ENCODE measurements at regions not wholly inside any gene's neighbourhood (a gene's known extent, or its start where the extent isn't known, plus 50 kb on each side); places are given as distances from the start of the nearest gene placed in this dataset.
A peak's percentile ranks its signal among the peaks of the same experiment; 100 is the strongest.
"Not testable (repeated sequence)": the region's sequence is repeated elsewhere in the genome, so short reads cannot be mapped to it uniquely, and the experiment has no call there.

DNA sequence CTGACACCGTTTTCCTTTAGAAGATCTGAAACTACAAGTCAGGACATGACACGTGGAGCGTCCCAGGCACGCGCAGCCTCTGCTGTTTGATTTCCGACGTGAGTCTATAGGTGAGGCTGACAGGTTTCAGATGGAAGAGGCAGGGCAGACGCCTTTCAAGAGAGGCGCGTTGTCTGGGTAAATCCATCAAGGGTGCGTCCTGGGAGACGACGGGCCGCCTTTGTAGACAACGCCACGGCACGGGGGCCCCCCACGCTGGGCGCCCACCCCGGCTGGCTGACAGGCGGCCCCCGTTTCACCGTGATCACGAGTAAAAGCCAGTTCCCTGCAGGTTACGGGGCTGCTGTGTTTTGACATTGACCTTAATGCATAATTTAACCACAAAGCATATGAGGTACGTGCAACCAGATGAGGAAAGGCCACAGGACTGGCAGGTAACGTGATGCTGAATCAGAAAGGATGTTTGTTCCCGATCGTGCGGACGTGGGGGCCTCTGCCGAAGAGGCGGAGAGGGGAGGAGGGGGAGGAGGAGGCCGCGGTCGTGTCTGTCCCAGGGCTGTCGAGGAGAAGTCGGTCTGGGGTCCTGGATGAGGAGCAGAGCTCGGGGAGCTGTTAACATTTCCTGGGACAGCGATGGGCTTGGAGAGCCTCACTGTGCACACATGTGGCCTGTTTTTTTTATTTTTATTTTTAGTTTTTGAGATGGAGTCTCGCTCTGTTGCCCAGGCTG lies 51.1 kb upstream of the PPP2R3B start:
- DNase-seq: no peak

DNA sequence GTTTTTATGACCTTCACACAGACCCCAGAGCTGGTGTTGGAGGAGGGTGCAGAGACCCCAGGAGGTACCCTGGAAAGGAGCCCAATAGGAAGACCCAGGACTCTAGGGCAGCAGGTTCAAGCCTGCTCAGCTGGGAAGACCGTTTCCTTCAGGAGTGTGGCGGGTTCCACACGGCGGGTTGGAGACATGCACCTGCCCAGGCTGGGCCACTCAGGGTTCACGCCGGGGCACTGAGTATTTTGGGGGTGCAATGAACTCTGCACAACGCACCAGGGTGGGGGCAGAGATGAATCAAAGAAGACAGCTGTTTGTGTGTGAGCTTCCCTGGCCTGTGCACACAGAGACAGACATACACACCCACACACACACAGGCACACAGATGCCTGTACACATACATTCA lies 52.5 kb upstream of the PPP2R3B start:
- DNase-seq: no peak

DNA sequence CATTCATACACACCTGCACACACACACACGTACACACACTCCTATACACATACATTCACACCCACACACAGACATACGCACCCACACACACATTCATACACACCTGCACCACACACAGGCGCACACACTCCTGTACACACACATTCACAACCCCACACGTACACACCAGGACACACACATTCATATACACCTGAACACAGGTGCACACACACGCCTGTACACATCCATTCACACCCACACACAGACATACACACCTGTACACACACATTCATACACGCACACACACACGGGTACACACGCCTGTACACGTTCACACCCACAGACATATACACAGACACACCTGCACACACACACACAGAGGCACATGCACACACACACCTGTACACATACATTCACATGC lies 53.0 kb upstream of the PPP2R3B start:
- no peak for DNase-seq

DNA sequence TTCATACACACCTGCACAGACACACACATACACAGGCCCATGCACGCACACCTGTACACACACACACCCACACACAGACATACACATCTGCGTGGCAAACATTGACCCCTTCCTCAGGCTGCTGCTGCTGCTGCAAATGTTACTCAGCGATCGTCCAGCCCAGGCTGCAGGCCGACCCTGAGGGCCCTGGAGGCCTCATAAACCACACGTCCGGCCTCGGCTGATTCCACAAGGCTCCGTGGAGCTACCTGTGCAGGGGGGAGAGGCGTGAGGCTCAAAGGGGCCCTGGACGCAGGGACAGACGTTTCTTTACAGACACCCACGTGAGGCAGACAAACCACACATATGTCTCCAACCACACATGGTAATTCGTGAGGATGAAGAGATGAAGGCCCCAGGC lies 53.9 kb upstream of the PPP2R3B start:
- no peak for DNase-seq

DNA sequence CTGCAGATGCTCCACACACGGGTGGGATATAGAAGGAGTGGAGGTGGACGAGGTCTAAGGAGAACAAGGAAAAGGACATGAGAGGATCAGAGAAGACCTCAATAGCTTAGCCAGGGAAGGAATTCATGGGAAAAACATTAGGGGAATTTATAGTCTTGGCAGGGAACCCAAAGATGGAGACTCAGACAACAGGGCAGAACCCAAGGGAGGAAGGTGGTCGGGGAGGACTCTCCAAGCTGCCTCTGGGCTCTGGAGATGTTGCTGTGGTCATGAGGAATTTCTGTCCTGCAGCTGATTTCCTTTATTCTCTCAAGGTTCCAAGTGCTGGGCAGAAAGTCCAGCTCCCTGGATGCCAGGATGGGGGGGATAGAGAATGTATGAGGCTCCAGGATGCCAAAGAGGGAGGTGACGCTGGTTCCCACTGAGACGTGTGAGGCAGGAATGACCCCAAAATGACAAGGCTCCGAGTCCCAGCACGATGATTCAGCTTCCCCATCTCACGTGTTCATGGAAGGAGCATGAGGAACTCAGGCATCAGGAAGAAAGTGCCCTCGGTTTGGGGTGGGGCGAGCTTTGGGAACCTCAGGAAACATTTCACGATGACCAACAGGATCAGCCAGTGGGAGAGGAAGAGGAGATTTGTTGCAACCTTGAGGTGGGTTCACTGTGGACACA lies 57.0 kb upstream of the PPP2R3B start:
- DNase-seq: peak; percentile 52

DNA sequence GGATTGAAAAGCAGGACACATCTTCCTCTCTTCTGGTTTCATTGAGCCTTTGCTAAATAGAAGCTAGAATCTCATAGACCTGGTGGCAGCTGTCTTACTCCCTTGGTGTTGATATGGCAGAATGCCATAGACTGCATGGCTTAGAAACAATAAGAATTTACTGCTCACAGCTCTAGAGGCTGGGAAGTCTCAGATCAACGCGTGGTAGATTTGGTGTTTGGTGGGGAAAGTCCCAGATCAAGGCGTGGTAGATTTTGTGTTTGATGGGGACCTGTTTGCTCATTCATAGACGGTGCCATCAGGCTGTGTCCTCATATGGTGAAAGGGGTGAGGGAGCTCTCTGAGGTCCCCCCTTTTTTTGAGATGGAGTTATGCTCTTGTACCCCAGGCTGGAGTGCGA lies 57.6 kb upstream of the PPP2R3B start:
- DNase-seq: no peak

DNA sequence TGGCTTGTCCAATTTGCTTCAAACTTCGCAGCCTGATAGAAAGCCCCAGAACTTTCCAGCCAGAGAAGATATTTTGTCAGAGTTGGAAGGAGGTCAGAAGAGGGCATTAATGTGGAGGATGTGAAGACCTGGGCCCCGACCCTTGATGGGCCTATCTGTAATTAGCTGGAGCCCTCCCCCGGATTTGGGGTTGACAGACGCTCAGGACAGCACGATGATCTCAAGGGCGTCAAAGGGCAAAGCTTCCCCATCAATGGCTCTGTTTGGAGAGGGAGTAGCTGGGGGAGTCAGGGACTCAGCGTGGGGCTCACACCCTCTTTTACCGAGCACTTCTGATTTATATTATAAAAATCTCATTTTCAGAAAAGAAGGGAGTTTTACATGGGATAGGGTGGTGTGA lies 59.0 kb upstream of the PPP2R3B start:
- no peak for DNase-seq

DNA sequence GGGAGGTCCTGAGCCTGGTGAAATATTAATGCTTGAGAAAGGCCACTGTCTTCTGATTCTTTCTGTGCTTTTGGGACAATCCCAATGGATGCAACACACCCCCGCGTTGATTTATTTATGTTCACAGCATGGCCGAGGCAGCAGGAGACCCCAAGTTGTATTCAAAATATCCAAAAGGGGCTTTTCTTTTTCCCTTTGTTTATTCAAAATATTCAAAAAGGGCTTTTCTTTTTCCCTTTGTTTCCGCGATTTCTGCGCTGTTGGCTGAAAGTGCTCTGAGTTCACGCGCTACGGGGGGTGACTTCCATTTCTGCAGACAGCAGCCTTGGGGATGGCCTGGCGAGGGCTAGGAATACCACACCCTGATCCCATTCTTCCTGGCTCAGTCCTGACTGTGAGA lies 59.5 kb upstream of the PPP2R3B start:
- no peak for DNase-seq

DNA sequence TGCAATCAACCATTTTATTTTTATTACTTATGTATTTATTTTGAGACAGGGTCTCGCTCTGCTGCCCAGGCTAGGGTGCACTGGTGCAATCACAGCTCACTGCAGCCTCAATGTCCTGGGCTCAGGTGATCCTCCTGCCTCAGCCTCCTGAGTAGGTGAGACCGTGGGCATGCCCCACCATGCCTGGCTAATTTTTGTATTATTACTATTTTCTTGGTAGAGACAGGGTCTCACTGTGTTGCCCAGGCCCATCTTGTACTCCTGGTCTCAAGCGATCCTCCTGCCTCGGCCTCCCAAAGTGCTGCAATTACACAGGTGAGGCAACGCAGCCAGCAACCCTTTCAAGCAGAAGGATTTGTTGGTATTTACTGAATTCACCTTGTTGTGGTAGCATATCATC lies 60.3 kb upstream of the PPP2R3B start:
- DNase-seq: no peak

DNA sequence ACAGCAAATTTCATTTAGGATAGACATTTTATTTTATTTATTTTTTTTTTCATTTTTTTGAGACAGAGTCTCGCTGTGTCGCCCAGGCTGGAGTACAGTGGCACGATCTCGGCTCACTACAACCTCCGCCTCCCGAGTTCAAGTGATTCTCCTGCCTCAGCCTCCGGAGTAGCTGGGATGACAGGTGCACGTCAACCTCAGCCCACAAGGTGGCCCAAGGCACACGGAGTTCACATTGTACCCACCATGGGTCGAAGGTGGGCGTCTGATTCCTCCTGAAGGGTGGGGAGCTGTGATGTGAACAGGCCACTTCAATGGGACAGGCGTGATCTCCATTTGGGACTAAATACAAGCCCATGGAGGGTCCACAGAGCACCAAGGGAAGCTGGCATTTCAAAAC lies 65.0 kb upstream of the PPP2R3B start:
- DNase-seq: not testable (repeated sequence)

DNA sequence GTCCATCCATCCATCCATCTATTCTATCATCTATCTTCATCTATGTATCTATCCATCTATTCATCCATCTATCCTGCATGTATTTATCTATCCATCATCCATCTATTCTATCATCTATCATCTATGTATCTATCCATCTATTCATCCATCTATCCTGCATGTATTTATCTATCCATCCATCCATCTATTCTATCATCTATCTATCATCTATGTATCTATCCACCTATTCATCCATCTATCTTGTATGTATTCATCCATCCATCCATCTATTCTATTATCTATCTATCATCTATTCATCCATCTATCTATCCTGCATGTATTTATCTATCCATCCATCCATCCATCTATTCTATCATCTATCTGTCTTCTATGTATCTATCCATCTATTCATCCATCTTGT lies 65.9 kb upstream of the PPP2R3B start:
- DNase-seq: no peak

DNA sequence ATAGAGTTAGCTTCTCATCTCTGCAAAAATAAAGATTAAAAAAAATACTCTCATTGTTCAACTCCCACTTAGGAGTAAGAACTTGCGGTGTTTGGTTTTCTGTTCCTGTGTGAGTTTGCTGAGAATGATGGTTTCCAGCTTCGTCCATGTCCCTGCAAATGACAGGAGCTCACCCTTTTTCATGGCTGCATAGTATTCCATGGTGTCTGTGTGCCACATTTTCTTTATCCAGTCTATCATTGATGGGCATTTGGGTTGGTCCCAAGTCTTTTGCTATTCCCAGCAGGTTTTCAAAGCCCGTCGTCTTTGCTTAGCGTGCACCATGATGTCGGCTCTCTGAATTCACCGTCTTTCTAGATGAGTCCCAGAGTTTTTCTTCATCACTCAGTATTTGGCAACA lies 67.8 kb upstream of the PPP2R3B start:
- DNase-seq: not testable (repeated sequence)

DNA sequence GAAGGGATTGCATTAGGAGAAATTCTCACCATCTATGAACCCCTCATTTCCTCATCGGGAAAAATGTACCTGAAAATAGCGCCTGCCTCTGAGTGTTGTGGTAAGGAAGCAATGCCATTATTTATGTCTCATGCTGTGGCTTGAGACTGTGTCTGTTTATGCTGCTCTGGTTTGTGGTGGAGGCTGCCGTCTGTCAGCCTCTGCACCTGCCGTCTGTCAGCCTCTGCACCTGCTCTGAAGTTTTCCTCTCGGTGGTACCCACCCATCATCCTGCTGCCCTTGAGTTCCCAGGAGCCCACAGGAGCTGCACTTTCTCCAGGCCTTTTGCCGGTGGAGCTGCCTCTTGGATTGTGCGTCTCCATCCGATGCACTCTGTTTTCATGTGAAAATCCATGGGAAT lies 68.5 kb upstream of the PPP2R3B start:
- no peak for DNase-seq

DNA sequence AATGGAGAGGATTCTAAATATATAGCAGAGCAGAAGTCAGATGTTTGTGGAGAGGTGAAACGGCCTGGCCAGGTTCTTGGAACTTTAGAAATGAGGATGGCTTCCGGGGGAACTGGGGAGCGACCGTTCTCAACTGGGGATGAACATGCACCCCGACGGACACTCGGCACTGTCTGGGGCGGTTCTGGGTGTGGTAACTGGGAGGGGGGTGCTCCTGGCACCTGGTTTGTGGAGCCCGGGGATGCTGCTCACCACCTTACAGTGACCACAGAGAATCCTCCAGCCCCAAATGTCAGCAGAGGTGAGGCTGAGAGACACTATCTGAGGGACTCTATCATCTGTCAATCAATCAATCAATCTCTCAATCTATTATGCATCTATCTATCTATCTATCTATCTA lies 69.0 kb upstream of the PPP2R3B start:
- no peak for DNase-seq

DNA sequence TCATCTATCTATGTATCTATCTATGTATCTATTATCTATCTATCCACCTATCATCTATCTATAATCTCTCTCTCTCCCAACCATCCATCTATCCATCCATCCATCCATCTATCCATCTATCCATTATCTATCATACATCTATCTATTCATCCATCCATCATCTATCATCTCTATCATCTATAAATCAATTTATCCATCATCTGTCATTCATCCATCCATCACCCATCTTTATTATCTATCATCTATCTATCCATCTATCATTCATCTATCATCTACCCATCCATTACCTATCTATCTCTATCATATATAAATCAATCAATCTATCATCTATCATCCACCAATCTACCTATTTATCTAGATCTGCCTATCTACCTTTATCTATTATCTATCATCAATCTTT lies 69.4 kb upstream of the PPP2R3B start:
- no peak for DNase-seq

DNA sequence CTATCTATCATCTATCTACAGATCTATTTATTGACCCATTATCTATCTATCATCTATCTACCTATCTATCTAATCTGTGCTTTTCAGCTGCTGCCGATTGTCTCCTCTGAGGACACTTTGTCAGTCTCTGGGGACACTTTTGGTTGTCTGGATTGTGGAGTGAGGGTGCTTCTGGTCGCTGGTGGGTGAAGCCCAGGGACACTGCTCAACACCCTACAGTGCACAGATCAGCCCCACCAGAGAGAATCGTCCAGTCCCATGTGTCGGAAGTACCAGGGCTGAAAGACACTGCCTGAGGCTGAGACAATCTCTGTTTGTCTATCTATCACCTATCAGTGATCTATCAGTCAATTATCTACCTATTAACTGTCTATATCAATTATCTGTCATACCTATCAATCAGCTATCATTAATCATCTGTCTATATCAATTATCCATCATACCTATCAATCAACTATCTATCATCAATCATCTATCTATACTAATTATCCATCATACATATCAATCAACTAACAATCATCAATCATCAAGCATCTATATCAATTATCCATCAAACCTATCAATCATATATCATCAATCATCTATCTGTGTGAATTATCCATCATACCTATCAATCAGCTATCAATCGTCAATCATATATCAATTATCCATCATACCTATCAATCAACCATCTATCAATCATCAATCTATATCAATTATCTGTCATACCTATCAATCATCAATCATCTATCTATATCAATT lies 70.0 kb upstream of the PPP2R3B start:
- DNase-seq: no peak

DNA sequence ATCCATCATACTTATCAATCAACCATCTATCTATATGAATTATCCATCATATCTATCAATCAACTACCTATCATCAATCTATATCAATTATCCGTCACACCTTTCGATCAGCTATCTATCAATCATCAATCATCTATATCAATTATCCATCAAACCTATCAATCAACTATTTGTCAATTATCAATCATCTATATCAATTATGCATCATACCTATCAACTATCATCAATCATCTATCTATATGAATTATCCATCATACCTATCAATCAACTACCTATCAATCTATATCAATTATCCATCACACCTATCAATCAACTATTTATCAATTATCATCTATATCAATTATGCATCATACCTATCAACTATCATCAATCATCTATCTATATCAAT lies 70.6 kb upstream of the PPP2R3B start:
- DNase-seq: no peak

DNA sequence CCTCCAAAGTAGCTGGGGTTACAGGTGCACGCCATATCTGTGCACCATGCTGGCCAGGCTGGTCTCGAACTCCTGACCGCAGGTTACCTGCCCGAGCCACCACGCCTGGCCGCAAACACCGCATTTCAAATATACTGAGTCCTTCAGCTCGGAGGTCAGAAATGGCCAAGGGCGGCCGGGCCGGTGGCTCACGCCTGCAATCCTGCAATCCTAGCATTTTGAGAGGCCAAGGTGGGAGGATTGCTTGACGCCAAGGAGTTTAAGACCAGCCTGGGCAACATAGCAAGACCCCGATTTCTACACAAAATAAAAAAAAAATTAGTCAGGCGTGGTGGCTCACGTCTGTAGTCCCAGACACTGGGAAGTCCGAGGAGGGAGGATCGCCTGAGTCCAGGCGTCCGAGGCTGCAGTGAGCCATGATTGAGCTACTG lies 71.9 kb upstream of the PPP2R3B start:
- DNase-seq: no peak

DNA sequence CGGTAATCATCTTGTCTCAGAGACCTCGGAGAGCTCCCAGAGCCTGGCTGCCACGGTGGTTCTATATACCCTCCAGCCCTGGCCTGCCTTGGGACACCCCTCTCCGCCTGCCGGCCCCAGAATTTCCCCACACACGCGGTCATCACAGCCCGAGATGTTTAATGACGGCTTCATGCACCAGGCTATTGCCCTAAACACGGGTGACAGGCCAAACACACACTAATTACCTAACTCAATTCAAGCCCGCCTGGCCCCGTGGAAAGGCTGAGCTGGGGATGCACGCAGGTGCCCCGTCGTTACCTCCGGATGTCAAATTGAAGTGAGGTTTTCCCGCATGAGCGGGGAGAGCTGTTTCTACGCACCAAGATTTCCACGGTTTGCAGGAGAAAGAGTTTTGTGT lies 72.9 kb upstream of the PPP2R3B start:
- DNase-seq: no peak

DNA sequence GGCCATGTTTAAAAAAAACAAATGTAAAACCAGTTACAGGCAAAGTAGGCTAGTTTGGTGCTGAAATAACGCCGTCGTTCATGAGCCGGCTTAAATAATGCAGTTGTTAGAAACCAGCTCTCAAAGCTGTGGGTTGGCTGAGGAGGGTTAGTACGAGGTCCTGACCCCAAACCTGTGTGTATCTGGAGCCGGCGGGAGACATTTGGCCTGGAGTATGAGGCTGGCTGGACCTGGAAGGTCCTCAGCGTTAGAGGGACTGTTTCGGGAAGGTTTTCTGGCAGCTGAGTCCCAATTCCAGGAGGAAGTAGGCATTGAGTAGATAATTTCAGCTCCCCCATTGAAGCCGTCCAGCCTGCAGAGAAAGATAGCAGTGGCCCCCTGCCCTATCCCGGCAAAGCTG lies 73.4 kb upstream of the PPP2R3B start:
- DNase-seq: no peak

DNA sequence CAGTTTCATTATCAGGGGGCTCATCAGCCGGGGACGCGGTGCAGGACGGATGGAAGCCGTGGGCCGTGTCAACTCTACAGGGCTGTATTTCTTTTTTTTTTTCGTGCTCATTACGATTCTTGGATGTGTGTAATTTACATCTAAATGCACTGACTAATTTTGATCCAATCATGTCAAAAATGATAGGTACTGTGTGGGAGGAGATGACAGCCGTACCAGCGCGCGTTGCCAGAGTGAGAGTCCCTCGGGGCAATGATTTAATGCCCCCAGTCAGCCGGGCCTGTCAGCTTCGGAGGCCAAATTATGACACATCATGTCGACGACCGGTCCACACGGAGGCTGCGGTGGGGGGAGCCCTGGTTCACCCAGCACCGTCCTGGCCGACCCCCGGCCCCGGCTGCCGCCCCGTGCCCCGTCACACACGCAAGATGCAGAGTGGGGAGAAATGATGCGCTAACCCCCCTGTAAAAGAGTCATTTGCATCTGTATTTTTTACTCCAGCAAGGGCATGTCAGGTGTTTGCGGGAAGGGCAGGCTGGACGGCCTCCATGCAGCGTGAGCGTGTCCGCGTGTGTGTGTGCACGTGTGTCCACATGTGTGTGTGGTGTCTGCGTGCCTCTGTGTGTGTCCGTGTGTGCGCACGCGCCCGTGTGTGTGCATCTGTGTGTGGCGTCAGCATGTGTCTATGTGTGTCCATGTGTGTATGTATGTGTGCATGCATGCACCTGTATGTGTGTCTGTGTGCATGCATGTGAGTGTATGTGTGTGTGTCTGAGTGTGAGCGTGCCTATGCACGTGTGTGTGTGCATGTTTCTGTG lies 74.3 kb upstream of the PPP2R3B start:
- no peak for DNase-seq

DNA sequence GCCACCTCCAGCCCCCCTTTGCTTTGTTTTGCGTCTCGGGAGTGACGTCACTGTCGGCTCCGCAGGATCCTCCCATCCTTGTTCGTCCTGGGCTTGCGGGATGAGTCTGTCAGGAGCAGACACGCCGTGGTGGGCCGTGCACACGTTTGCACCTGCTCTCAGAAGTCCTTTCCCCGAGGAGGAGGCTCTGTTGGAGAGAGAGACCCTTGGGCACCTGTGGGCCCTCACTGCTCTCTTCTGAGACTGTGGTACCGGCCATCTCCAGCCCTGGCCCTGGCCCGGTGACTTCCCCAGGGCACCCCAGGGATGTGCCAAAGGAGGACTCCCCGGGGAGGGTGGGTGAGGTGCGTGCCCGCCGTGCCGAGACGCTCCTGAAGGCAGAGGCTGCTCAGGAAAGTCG lies 76.1 kb upstream of the PPP2R3B start:
- no peak for DNase-seq

Data from fibroblast of skin of right quadriceps (primary cell).